WTC11 (cell line): ENCODE measurements at regions not wholly inside any gene's neighbourhood (a gene's known extent, or its start where the extent isn't known, plus 50 kb on each side); places are given as distances from the start of the nearest gene placed in this dataset.

ENCODE experiments used
- ATAC-seq: fragments of 200-7000 bp; cut with Tn5 transposase; 2 replicates; pipeline ENCODE4 v1.10.0; 2021; ENCODE audit warnings: mild to moderate bottlenecking, moderate library complexity
- CTCF ChIA-PET: fragments of 300-600 bp; sonication (Branson Sonifier 250); formaldehyde crosslinking; loops from one replicate; lab custom pipeline; 2021; ENCODE audit warnings: antibody characterized with exemption; lab: Charles Lee
- POLR2A ChIA-PET: fragments of 350-600 bp; sonication (Branson Sonifier 250); formaldehyde crosslinking; loops from one replicate; lab custom pipeline; 2021; ENCODE audit warnings: antibody characterized with exemption; lab: Charles Lee
- DNase-seq: peaks from one replicate; pipeline ENCODE4 v3.0.0; 2021; ENCODE audit warnings: low spot score
- H3K27ac Mint-ChIP-seq: 2 replicates; pipeline ENCODE4 v1.8.0; 2021; ENCODE audit warnings: mixed read lengths
- H3K27me3 Mint-ChIP-seq: 2 replicates; pipeline ENCODE4 v1.8.0; 2021; ENCODE audit warnings: low read depth, mild to moderate bottlenecking, moderate library complexity, mixed read lengths
- H3K36me3 Mint-ChIP-seq: 2 replicates; pipeline ENCODE4 v1.8.0; 2021; ENCODE audit warnings: mixed read lengths
- H3K4me1 Mint-ChIP-seq: 2 replicates; pipeline ENCODE4 v1.8.0; 2022; ENCODE audit warnings: mixed read lengths
- H3K4me3 Mint-ChIP-seq: 2 replicates; pipeline ENCODE4 v1.8.0; 2021; ENCODE audit warnings: mild to moderate bottlenecking, moderate library complexity, mixed read lengths
- H3K9me3 Mint-ChIP-seq: 2 replicates; pipeline ENCODE4 v1.8.0; 2021; ENCODE audit warnings: mixed read lengths
- ATF1 ChIP-seq: sonication (generic); formaldehyde crosslinking; IDR thresholded peaks from 2 replicates; pipeline ENCODE4 v1.8.1; 2023; ENCODE audit warnings: mild to moderate bottlenecking, moderate library complexity, missing genetic modification reagents
- CREM ChIP-seq: sonication (generic); formaldehyde crosslinking; IDR thresholded peaks from 2 replicates; pipeline ENCODE4 v1.8.1; 2022; ENCODE audit warnings: mild to moderate bottlenecking, missing genetic modification reagents, moderate library complexity
- E2F1 ChIP-seq: sonication (generic); formaldehyde crosslinking; IDR thresholded peaks from 2 replicates; pipeline ENCODE4 v1.8.0; 2022; ENCODE audit warnings: mild to moderate bottlenecking, missing genetic modification reagents
- EMX1 ChIP-seq: fragments of 250-450 bp; sonication (Bioruptor Pico); IDR thresholded peaks from 2 replicates; pipeline ENCODE4 v1.8.0; 2021; ENCODE audit warnings: mild to moderate bottlenecking
- FOXP1 ChIP-seq: sonication (generic); formaldehyde crosslinking; IDR thresholded peaks from 2 replicates; pipeline ENCODE4 v1.8.0; 2022; ENCODE audit warnings: missing genetic modification reagents, mild to moderate bottlenecking, moderate library complexity, borderline replicate concordance
- GRHL2 ChIP-seq: fragments of 250-450 bp; sonication (Bioruptor Pico); IDR thresholded peaks from 2 replicates; pipeline ENCODE4 v1.8.0; 2022; ENCODE audit warnings: mild to moderate bottlenecking, moderate library complexity; ENCODE audit not compliant: insufficient replicate concordance, severe bottlenecking
- GTF2I ChIP-seq: fragments of 250-450 bp; sonication (Bioruptor Pico); conservative IDR thresholded peaks from 2 replicates; pipeline ENCODE4 v1.4.0; 2021; ENCODE audit warnings: mild to moderate bottlenecking
- IRF2 ChIP-seq: sonication (generic); formaldehyde crosslinking; IDR thresholded peaks from 2 replicates; pipeline ENCODE4 v1.8.0; 2022; ENCODE audit warnings: low read depth, missing genetic modification reagents, borderline replicate concordance
- KAT7 ChIP-seq: sonication (generic); formaldehyde crosslinking; IDR thresholded peaks from 2 replicates; pipeline ENCODE4 v1.8.1; 2023; ENCODE audit warnings: missing genetic modification reagents, mild to moderate bottlenecking, borderline replicate concordance
- NFE2L1 ChIP-seq: sonication (generic); formaldehyde crosslinking; IDR thresholded peaks from 2 replicates; pipeline ENCODE4 v1.8.1; 2023; ENCODE audit warnings: missing genetic modification reagents
- NR1H2 ChIP-seq: sonication (generic); formaldehyde crosslinking; IDR thresholded peaks from 2 replicates; pipeline ENCODE4 v1.9.0; 2021; ENCODE audit warnings: mild to moderate bottlenecking, moderate library complexity, missing genetic modification reagents
- RORB ChIP-seq: fragments of 250-450 bp; sonication (Bioruptor Pico); IDR thresholded peaks from 2 replicates; pipeline ENCODE4 v1.9.0; 2021; ENCODE audit warnings: mild to moderate bottlenecking
- SMAD3 ChIP-seq: sonication (generic); formaldehyde crosslinking; IDR thresholded peaks from 2 replicates; pipeline ENCODE4 v1.8.0; 2022; ENCODE audit warnings: missing genetic modification reagents, mild to moderate bottlenecking, borderline replicate concordance
- SOX15 ChIP-seq: fragments of 250-450 bp; sonication (Bioruptor Pico); IDR thresholded peaks from 2 replicates; pipeline ENCODE4 v1.9.0; 2021; ENCODE audit warnings: mild to moderate bottlenecking
- USF2 ChIP-seq: sonication (generic); formaldehyde crosslinking; IDR thresholded peaks from 2 replicates; pipeline ENCODE4 v1.8.1; 2023; ENCODE audit warnings: mild to moderate bottlenecking, missing genetic modification reagents, moderate library complexity
- ZNF219 ChIP-seq: sonication (generic); formaldehyde crosslinking; IDR thresholded peaks from 2 replicates; pipeline ENCODE4 v1.8.0; 2023; ENCODE audit warnings: missing genetic modification reagents, mild to moderate bottlenecking, borderline replicate concordance
- ZNF263 ChIP-seq: sonication (generic); formaldehyde crosslinking; IDR thresholded peaks from 2 replicates; pipeline ENCODE4 v1.8.1; 2022; ENCODE audit warnings: low read depth, mild to moderate bottlenecking, moderate library complexity, missing genetic modification reagents
- ZNF416 ChIP-seq: fragments of 250-450 bp; sonication (Bioruptor Pico); IDR thresholded peaks from 2 replicates; pipeline ENCODE4 v1.9.0; 2021; ENCODE audit warnings: mild to moderate bottlenecking, inconsistent platforms
- TF ChIP-seq, protein P1 (sequence below): fragments of 250-450 bp; sonication (Bioruptor Pico); IDR thresholded peaks from 2 replicates; pipeline ENCODE4 v2.1.2; 2022; ENCODE audit warnings: mild to moderate bottlenecking, moderate library complexity
- TF ChIP-seq, protein P2 (sequence below): fragments of 250-450 bp; sonication (Bioruptor Pico); IDR thresholded peaks from 2 replicates; pipeline ENCODE4 v1.9.0; 2021; ENCODE audit warnings: mild to moderate bottlenecking, borderline replicate concordance
- TF ChIP-seq, protein P3 (sequence below): sonication (generic); formaldehyde crosslinking; IDR thresholded peaks from 2 replicates; pipeline ENCODE4 v1.8.1; 2023; ENCODE audit warnings: mild to moderate bottlenecking, missing genetic modification reagents
- TF ChIP-seq, protein P4 (sequence below): sonication (generic); formaldehyde crosslinking; IDR thresholded peaks from 2 replicates; pipeline ENCODE4 v1.8.1; 2023; ENCODE audit warnings: mild to moderate bottlenecking, missing genetic modification reagents, borderline replicate concordance

- H3K36me3 Mint-ChIP-seq, result no peaks in the 10 kb centered on the region
- no peak overlapping the region for H3K27ac Mint-ChIP-seq
- CTCF ChIA-PET, result no interaction called here
- H3K27me3 Mint-ChIP-seq, result no peaks in the 10 kb centered on the region
- POLR2A ChIA-PET, result no interaction called here
- no peak for DNase-seq
- TF ChIP-seq ZNF416, result no peak
- TF ChIP-seq RORB (CRISPR knock-in tag), result no peak
- TF ChIP-seq, protein P1, sequence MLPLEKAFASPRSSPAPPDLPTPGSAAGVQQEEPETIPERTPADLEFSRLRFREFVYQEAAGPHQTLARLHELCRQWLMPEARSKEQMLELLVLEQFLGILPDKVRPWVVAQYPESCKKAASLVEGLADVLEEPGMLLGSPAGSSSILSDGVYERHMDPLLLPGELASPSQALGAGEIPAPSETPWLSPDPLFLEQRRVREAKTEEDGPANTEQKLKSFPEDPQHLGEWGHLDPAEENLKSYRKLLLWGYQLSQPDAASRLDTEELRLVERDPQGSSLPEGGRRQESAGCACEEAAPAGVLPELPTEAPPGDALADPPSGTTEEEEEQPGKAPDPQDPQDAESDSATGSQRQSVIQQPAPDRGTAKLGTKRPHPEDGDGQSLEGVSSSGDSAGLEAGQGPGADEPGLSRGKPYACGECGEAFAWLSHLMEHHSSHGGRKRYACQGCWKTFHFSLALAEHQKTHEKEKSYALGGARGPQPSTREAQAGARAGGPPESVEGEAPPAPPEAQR (CRISPR knock-in tag), result no peak
- TF ChIP-seq SOX15 (CRISPR knock-in tag), result no peak
- TF ChIP-seq, protein P2, sequence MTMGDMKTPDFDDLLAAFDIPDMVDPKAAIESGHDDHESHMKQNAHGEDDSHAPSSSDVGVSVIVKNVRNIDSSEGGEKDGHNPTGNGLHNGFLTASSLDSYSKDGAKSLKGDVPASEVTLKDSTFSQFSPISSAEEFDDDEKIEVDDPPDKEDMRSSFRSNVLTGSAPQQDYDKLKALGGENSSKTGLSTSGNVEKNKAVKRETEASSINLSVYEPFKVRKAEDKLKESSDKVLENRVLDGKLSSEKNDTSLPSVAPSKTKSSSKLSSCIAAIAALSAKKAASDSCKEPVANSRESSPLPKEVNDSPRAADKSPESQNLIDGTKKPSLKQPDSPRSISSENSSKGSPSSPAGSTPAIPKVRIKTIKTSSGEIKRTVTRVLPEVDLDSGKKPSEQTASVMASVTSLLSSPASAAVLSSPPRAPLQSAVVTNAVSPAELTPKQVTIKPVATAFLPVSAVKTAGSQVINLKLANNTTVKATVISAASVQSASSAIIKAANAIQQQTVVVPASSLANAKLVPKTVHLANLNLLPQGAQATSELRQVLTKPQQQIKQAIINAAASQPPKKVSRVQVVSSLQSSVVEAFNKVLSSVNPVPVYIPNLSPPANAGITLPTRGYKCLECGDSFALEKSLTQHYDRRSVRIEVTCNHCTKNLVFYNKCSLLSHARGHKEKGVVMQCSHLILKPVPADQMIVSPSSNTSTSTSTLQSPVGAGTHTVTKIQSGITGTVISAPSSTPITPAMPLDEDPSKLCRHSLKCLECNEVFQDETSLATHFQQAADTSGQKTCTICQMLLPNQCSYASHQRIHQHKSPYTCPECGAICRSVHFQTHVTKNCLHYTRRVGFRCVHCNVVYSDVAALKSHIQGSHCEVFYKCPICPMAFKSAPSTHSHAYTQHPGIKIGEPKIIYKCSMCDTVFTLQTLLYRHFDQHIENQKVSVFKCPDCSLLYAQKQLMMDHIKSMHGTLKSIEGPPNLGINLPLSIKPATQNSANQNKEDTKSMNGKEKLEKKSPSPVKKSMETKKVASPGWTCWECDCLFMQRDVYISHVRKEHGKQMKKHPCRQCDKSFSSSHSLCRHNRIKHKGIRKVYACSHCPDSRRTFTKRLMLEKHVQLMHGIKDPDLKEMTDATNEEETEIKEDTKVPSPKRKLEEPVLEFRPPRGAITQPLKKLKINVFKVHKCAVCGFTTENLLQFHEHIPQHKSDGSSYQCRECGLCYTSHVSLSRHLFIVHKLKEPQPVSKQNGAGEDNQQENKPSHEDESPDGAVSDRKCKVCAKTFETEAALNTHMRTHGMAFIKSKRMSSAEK, result no peak
- TF ChIP-seq ATF1 (CRISPR knock-in tag), result no peak
- TF ChIP-seq IRF2 (CRISPR knock-in tag), result no peak
- TF ChIP-seq SMAD3 (CRISPR knock-in tag), result no peak
- TF ChIP-seq CREM (CRISPR knock-in tag), result no peak
- H3K4me1 Mint-ChIP-seq, result no peaks in the 10 kb centered on the region
- H3K9me3 Mint-ChIP-seq, result peaks cover 10% of the 10 kb centered on the region
- no peak overlapping the region for H3K4me3 Mint-ChIP-seq
- ATAC-seq, result no peak
Measured at GRCh38 chr4:134879019-134879418, 677.4 kb upstream of the PABPC4L start.

DNA sequence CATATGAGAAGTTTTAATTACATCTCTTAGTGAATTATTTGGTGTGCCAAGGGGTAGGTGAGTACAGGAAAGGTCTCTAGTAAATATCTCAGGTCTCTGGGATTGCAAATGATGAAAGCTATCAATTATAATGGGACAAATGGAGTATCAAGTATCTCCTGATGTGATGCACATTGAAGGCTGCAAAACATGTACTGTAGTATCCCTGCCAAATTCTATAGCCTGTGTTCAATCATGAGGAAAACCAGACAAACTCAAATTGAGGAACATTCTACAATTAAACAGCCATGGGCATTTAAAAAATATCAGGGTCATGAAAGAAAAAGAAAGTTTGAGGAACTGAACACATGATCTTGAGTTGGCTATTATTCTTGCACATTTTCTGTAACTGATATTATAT, 665.4 kb upstream of the PABPC4L start:
- H3K4me1 Mint-ChIP-seq, result peaks cover 5% of the 10 kb centered on the region
- ChIA-PET POLR2A (no interaction called here), CTCF (no interaction called here)
- DNase-seq (no peak), ATAC-seq (no peak)
- no peaks in the 10 kb centered on the region for H3K9me3 Mint-ChIP-seq
- TF ChIP-seq, protein P3, sequence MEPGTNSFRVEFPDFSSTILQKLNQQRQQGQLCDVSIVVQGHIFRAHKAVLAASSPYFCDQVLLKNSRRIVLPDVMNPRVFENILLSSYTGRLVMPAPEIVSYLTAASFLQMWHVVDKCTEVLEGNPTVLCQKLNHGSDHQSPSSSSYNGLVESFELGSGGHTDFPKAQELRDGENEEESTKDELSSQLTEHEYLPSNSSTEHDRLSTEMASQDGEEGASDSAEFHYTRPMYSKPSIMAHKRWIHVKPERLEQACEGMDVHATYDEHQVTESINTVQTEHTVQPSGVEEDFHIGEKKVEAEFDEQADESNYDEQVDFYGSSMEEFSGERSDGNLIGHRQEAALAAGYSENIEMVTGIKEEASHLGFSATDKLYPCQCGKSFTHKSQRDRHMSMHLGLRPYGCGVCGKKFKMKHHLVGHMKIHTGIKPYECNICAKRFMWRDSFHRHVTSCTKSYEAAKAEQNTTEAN (CRISPR knock-in tag), result no peak
- TF ChIP-seq GTF2I (CRISPR knock-in tag), result no peak
- no peak for TF ChIP-seq EMX1 (CRISPR knock-in tag)
- TF ChIP-seq KAT7 (CRISPR knock-in tag), result no peak
- TF ChIP-seq USF2, result no peak
- no peak for TF ChIP-seq GRHL2 (CRISPR knock-in tag)
- TF ChIP-seq ZNF219, result no peak
- no peak for TF ChIP-seq NR1H2
- TF ChIP-seq, protein P4, sequence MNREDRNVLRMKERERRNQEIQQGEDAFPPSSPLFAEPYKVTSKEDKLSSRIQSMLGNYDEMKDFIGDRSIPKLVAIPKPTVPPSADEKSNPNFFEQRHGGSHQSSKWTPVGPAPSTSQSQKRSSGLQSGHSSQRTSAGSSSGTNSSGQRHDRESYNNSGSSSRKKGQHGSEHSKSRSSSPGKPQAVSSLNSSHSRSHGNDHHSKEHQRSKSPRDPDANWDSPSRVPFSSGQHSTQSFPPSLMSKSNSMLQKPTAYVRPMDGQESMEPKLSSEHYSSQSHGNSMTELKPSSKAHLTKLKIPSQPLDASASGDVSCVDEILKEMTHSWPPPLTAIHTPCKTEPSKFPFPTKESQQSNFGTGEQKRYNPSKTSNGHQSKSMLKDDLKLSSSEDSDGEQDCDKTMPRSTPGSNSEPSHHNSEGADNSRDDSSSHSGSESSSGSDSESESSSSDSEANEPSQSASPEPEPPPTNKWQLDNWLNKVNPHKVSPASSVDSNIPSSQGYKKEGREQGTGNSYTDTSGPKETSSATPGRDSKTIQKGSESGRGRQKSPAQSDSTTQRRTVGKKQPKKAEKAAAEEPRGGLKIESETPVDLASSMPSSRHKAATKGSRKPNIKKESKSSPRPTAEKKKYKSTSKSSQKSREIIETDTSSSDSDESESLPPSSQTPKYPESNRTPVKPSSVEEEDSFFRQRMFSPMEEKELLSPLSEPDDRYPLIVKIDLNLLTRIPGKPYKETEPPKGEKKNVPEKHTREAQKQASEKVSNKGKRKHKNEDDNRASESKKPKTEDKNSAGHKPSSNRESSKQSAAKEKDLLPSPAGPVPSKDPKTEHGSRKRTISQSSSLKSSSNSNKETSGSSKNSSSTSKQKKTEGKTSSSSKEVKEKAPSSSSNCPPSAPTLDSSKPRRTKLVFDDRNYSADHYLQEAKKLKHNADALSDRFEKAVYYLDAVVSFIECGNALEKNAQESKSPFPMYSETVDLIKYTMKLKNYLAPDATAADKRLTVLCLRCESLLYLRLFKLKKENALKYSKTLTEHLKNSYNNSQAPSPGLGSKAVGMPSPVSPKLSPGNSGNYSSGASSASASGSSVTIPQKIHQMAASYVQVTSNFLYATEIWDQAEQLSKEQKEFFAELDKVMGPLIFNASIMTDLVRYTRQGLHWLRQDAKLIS (CRISPR knock-in tag), result no peak
- TF ChIP-seq NFE2L1 (CRISPR knock-in tag), result no peak
- no peak for TF ChIP-seq ZNF263 (CRISPR knock-in tag)
- no peak for TF ChIP-seq E2F1
- no peak for TF ChIP-seq FOXP1
- H3K4me3 Mint-ChIP-seq, result no peak overlapping the region
- H3K27me3 Mint-ChIP-seq, result no peaks in the 10 kb centered on the region
- no peaks in the 10 kb centered on the region for H3K36me3 Mint-ChIP-seq
- H3K27ac Mint-ChIP-seq, result no peak overlapping the region
